ENCODE measurements at regions not wholly inside any gene's neighbourhood (a gene's known extent, or its start where the extent isn't known, plus 50 kb on each side); places are given as distances from the start of the nearest gene placed in this dataset.

- CTCF ChIA-PET (ENCODE audit: partially characterized antibody): no interaction called here
- H2BK12ac ChIP-seq (ENCODE audit: low read depth, low read length): no peak overlapping the region
- no peak overlapping the region for H4K8ac ChIP-seq (ENCODE audit: extremely low read depth, insufficient read depth, low read length)
- no peak overlapping the region for H2BK120ac ChIP-seq (replicated peaks; ENCODE audit: low read depth, low read length)
- no peaks in the 10 kb centered on the region for H3K23me2 ChIP-seq (ENCODE audit: low read depth, low read length)
- TF ChIP-seq ASH2L (IDR thresholded peaks at IDR 0.05; ENCODE audit: low read length): no peak
- no peak for TF ChIP-seq NRF1 (IDR thresholded peaks at IDR 0.05; ENCODE audit: low read depth, low read length)
- no peak for TF ChIP-seq ATF3 (IDR thresholded peaks at IDR 0.05; ENCODE audit: insufficient read depth, low read depth, low read length)
- TF ChIP-seq GTF2F1 (IDR thresholded peaks at IDR 0.05; ENCODE audit: borderline replicate concordance, low read depth, low read length): no peak
- TF ChIP-seq JUND (IDR thresholded peaks at IDR 0.05; ENCODE audit: low read length): no peak
- TF ChIP-seq EZH2 (IDR thresholded peaks at IDR 0.05; ENCODE audit: low read depth, low read length, severe bottlenecking): no peak
- TF ChIP-seq ATF2 (IDR thresholded peaks at IDR 0.05; ENCODE audit: low read length): no peak
- no peak for TF ChIP-seq CHD1 (IDR thresholded peaks at IDR 0.05; ENCODE audit: low read depth, low read length)
- TF ChIP-seq CBX5 (IDR thresholded peaks at IDR 0.05; ENCODE audit: low read depth, low read length): no peak
- no peak for TF ChIP-seq SIN3A (conservative IDR thresholded peaks at IDR 0.05 in 1 of 2, IDR thresholded peaks at IDR 0.05 in 1 of 2; ENCODE audit: low read depth in 1 of 2, low read length in 2 of 2)
- no peak for TF ChIP-seq SAP30 (IDR thresholded peaks at IDR 0.05; ENCODE audit: insufficient read depth, insufficient replicate concordance, low read length)
- no peak overlapping the region for H3K27ac ChIP-seq (ENCODE audit: low read depth, low read length)
- no peak overlapping the region for H3K4ac ChIP-seq (replicated peaks; ENCODE audit: insufficient read length, low read depth, low read length)
- H3K56ac ChIP-seq (replicated peaks; ENCODE audit: insufficient read length, low read depth, low read length): no peak overlapping the region
- no peaks in the 10 kb centered on the region for H3K79me1 ChIP-seq (ENCODE audit: low read depth, low read length)
- H2AFZ ChIP-seq (ENCODE audit: low read length): no peak overlapping the region
- H2BK5ac ChIP-seq (ENCODE audit: low read depth, low read length): no peak overlapping the region
- POLR2A ChIA-PET (ENCODE audit: partially characterized antibody): no interaction called here
- no peak overlapping the region for H3K14ac ChIP-seq (ENCODE audit: insufficient read length)
- H3K9ac ChIP-seq (replicated peaks in 1 of 4; ENCODE audit: extremely low read depth in 1 of 4, low read depth in 3 of 4, low read length in 3 of 4): no peak overlapping the region
- H2BK20ac ChIP-seq (ENCODE audit: low read length): no peak overlapping the region
- no peak overlapping the region for H3K4me3 ChIP-seq (ENCODE audit: extremely low read depth in 1 of 4, insufficient read depth in 2 of 4, low read depth in 3 of 4, low read length in 4 of 4)
- H3K23ac ChIP-seq (ENCODE audit: insufficient read length): no peak overlapping the region
- no peaks in the 10 kb centered on the region for H4K20me1 ChIP-seq (replicated peaks in 1 of 2; ENCODE audit: control insufficient read depth in 1 of 2, insufficient read depth in 2 of 2, low read length in 2 of 2)
- H2BK15ac ChIP-seq (ENCODE audit: low read length): no peak overlapping the region
- H3K4me1 ChIP-seq (replicated peaks in 1 of 4; ENCODE audit: control insufficient read depth in 3 of 4, insufficient read depth in 4 of 4, low read length in 3 of 4): no peaks in the 10 kb centered on the region
- H3K9me3 ChIP-seq (ENCODE audit: insufficient read depth in 2 of 2, low read depth in 1 of 2, low read length in 1 of 2): 0 out of 4 replicates have a peak, but pooled peaks cover 0 to 2% of the 10 kb centered on the region in 2 experiments
- H3K36me3 ChIP-seq (ENCODE audit: control insufficient read depth in 2 of 4, insufficient read depth in 4 of 4, low read length in 3 of 4): no peaks in the 10 kb centered on the region
- H4K5ac ChIP-seq (ENCODE audit: insufficient read length, low read depth, low read length): no peak overlapping the region
- no peak overlapping the region for H2AK5ac ChIP-seq (ENCODE audit: low read depth, low read length)
- DNase-seq (ENCODE audit: low read depth in 1 of 2, low spot score in 2 of 2): no peak
- H3K27me3 ChIP-seq (replicated peaks in 1 of 4; ENCODE audit: control insufficient read depth in 3 of 4, extremely low read depth in 1 of 4, insufficient read depth in 3 of 4, low read length in 3 of 4): no peaks in the 10 kb centered on the region
- no peak for FAIRE-seq
- no peaks in the 10 kb centered on the region for H3K79me2 ChIP-seq (ENCODE audit: control insufficient read depth in 1 of 2, insufficient read depth in 2 of 2, low read length in 2 of 2)
- no peak overlapping the region for H4K91ac ChIP-seq (replicated peaks; ENCODE audit: insufficient read length, low read length)
- no peak overlapping the region for H3K18ac ChIP-seq (ENCODE audit: extremely low read depth, low read length)
- H3K4me2 ChIP-seq (ENCODE audit: insufficient read depth in 1 of 2, low read depth in 2 of 2, low read length in 2 of 2): no peak overlapping the region
These were observed 72.2 kb upstream of the RBPJ start for GRCh38 chr4:26248647-26249046.

All from H1 (cell line).